ENCODE measurements at regions not wholly inside any gene's neighbourhood (a gene's known extent, or its start where the extent isn't known, plus 50 kb on each side); places are given as distances from the start of the nearest gene placed in this dataset.

- ATAC-seq, result no peak
These were observed 557.0 kb upstream of the IGFBP3 start for GRCh38 chr7:46478046-46478445.

- no peak for ATAC-seq
These were observed 547.8 kb upstream of the IGFBP3 start for GRCh38 chr7:46468753-46469356.

GRCh38 chr7:46463170-46463569, 542.1 kb upstream of the IGFBP3 start:
- ATAC-seq, result no peak

GRCh38 chr7:46461334-46461777, 540.3 kb upstream of the IGFBP3 start:
- no peak for ATAC-seq

GRCh38 chr7:46459942-46460341, 538.9 kb upstream of the IGFBP3 start:
- ATAC-seq, result no peak

GRCh38 chr7:46454816-46455215, 533.7 kb upstream of the IGFBP3 start:
- no peak for ATAC-seq

GRCh38 chr7:46452561-46453135, 531.6 kb upstream of the IGFBP3 start:
- no peak for ATAC-seq

GRCh38 chr7:46451846-46452245, 530.8 kb upstream of the IGFBP3 start:
- no peak for ATAC-seq

GRCh38 chr7:46450886-46451285, 529.8 kb upstream of the IGFBP3 start:
- no peak for ATAC-seq

- ATAC-seq, result no peak
These were observed 529.4 kb upstream of the IGFBP3 start for GRCh38 chr7:46450425-46450824.

GRCh38 chr7:46449743-46450142, 528.7 kb upstream of the IGFBP3 start:
- no peak for ATAC-seq

GRCh38 chr7:46448478-46448877, 527.4 kb upstream of the IGFBP3 start:
- no peak for ATAC-seq

GRCh38 chr7:46446151-46446550, 525.1 kb upstream of the IGFBP3 start:
- ATAC-seq, result no peak

- ATAC-seq, result no peak
These were observed 523.2 kb upstream of the IGFBP3 start for GRCh38 chr7:46444256-46444655.

- ATAC-seq, result no peak
These were observed 519.1 kb upstream of the IGFBP3 start for GRCh38 chr7:46440186-46440585.

- no peak for ATAC-seq
These were observed 511.6 kb upstream of the IGFBP3 start for GRCh38 chr7:46432708-46433107.

- no peak for ATAC-seq
These were observed 507.2 kb upstream of the IGFBP3 start for GRCh38 chr7:46428295-46428694.

GRCh38 chr7:46424934-46425333, 503.9 kb upstream of the IGFBP3 start:
- ATAC-seq, result no peak

- no peak for ATAC-seq
These were observed 500.6 kb upstream of the IGFBP3 start for GRCh38 chr7:46421441-46422230.

GRCh38 chr7:46414946-46415345, 493.9 kb upstream of the IGFBP3 start:
- no peak for ATAC-seq

GRCh38 chr7:46411236-46411635, 490.2 kb upstream of the IGFBP3 start:
- no peak for ATAC-seq

- ATAC-seq, result no peak
These were observed 486.1 kb upstream of the IGFBP3 start for GRCh38 chr7:46407125-46407524.

- ATAC-seq, result no peak
These were observed 476.5 kb upstream of the IGFBP3 start for GRCh38 chr7:46397591-46397990.

- no peak for ATAC-seq
These were observed 475.4 kb upstream of the IGFBP3 start for GRCh38 chr7:46396481-46396880.
